HG03469 (cell line): ENCODE measurements at regions not wholly inside any gene's neighbourhood (a gene's known extent, or its start where the extent isn't known, plus 50 kb on each side); places are given as distances from the start of the nearest gene placed in this dataset.
"Not testable (repeated sequence)": the region's sequence is repeated elsewhere in the genome, so short reads cannot be mapped to it uniquely, and the experiment has no call there.

Source experiments
- ATAC-seq: cut with Tn5 transposase; IDR thresholded peaks from one replicate; pipeline ENCODE4 v1.9.1; 2021; ENCODE audit warnings: mild to moderate bottlenecking, moderate library complexity, moderate number of reproducible peaks; ENCODE audit not compliant: unreplicated experiment

DNA sequence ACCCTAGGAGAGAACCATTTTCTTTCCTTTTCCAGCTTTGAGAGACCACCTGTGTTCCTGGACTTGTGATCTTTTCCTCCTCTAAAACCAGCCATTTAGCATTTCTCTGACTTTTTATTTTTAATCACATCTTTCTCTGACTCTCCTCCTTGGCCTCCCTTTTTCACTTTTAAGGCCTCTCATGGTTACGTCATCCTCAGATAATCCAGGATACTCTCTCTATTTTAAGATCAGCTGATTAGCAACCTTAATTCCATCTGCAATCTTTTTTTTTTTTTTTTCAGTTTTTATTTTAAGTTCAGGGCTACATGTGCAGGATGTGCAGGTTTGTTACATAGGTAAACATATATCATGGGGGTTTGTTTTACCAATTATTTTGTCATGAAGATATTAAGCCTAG, 54.0 kb downstream of the RFPL4B start:
- no peak for ATAC-seq

GRCh38 chr6:112407101-112407590, 60.0 kb downstream of the RFPL4B start:
- ATAC-seq, result no peak

- no peak for ATAC-seq
Observed at GRCh38 chr6:112408522-112408921, 61.4 kb downstream of the RFPL4B start.

DNA sequence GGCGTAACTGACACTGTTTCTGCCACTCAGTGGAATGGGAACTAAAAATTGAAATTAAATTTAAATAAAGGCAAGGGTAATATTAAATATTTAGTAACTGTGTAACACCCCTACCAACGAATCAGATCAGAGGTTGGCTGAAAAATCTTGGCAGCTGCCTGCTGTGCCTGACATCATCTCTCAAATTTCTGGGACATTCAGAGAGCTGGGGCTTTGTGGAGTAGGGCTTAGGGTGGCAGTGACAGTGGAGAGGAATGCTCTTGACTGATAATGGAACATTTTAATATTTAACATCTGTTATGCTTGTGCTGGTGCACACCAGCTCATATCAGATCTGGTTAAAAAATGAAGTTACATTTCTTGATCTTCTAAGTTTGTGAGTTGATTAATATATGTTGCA, 62.2 kb downstream of the RFPL4B start:
- no peak for ATAC-seq

- no peak for ATAC-seq
Observed at GRCh38 chr6:112413780-112414179, 66.7 kb downstream of the RFPL4B start.

- ATAC-seq, result no peak
Observed at GRCh38 chr6:112415366-112415765, 68.2 kb downstream of the RFPL4B start.

DNA sequence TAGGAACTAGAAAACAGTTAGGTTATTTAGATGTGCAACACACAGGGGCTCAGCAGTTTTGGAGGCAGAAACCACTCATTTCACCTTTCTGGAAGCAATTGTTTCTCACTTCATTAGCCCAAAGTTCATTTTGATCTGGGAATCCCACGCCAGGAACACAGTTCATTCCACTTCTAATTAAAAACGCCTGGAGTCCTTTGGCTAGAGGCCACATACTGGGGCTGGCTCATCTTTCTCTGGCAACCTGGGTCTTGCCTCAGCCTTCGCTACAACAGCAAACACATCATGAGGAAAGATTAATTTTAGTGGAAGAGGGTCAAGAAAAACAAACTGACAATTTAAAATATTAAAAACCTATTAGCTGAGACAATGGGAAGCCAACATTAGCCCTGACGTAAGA, 69.7 kb downstream of the RFPL4B start:
- no peak for ATAC-seq

DNA sequence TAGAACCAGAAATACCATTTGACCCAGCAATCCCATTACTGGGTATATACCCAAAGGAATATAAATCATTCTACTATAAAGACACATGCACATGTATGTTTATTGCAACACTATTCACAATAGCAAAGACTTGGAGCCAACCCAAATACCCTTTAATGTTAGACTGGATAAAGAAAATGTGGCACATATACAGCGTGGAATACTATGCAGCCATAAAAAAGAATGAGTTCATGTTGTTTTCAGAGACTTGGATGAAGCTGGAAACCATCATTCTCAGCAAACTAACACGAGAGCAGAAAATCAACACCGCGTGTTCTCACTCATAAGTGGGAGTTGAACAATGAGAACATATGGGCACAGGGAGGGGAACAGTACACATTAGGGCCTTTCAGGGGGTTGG, 79.9 kb downstream of the RFPL4B start:
- ATAC-seq, result not testable (repeated sequence)

- no peak for ATAC-seq
Observed at GRCh38 chr6:112427499-112427898, 80.4 kb downstream of the RFPL4B start.

GRCh38 chr6:112428477-112428876, 81.3 kb downstream of the RFPL4B start:
- ATAC-seq, result no peak

DNA sequence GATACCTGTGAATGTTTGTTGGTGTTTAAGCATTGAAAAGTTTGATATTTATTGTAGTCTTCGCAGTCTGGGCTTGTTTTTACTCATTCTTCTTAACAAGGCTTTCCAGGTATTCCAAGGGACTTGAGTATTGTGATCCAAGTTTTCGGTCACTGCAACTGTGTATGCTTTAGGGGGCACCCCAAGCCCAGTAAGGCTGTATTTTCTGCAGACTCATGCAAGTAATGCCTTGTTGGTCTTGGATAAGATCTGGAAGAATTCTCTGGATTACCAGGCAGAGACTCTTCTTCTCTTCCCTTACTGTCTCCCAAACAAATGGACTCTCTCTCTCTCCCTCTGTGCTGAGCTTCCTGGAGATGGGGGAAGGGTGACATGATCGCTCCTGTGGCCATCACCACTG, 82.1 kb downstream of the RFPL4B start:
- no peak for ATAC-seq

DNA sequence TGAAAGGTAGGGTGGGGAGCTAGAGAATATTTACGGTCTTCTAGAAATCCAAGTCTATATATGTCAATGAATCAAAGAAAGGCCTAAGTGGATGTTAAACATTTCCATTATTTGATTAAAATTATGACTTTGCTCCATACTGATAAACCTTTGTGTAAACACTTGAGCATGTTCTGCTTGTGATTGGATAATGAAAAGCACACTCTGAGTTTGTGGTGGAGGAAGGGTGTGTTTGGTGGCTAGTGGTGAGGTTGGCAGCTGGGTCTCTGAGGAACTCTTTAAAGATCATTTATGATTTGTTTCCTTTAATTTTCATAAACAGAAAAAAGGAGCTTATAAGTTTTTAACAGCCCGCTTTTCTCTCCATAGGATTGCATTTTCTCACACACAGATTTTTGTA, 84.7 kb downstream of the RFPL4B start:
- no peak for ATAC-seq

DNA sequence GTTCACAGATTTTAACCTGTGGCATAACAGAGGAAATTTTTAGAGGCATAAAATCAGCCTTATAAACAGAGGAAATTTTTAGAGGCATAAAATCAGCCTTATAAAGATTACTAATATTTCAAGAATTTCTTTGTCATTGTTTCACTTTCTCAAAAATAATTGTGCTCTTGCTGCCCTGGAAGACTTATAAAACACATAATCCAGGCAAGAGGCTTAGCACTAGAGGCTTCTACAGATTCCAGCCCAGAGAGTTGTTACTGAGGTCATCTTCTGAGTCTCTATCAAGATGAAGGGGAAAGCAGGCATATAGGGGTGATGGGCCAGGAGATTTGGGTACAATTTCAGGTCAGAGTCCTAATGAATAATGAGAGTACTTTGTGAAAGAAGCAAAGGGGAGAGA, 85.7 kb downstream of the RFPL4B start:
- ATAC-seq, result no peak

GRCh38 chr6:112433457-112433856, 86.3 kb downstream of the RFPL4B start:
- no peak for ATAC-seq

DNA sequence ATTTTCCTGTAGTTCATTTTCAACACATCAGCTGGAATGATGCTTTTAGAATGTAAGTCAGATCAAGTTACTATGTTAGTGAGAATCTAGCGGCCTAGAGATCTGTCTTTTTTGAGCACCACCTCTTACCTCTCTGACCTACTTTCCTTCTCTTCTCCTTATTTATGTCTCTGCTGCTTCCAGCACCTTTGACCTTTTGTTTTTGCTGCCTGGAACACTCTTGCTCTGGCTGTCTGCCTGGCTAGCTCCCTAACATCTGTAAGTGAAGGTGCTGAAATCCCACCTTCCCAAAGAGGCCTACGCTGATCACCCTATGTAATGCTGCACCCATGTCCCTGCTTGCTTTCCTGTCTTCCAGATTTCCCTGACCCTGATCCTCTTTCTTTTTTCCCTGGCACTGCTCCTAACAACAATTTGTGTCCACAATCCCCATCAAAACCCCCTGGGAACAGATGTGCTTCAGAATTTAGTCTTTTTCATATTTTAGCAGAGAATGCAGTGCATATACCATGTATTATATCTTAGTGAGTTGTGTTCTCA, 87.8 kb downstream of the RFPL4B start:
- ATAC-seq, result no peak

DNA sequence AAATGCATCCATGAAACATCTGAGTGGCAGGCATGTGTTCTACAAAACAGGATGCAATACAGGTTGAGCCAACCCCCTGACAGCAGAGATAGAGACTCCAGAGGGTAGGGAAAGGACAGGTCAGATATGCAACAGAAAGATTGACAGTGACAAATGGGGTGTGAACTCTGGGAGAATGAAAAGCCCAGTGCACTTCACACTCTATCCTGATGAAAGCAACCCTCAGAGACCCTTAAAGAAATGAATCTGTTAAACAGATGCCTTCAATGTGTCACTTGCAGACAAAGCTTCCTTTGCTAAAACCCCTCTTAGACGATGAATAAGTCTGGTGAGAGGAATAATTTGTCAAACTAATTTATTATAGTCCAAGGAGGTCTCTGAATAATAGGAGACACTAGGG, 89.9 kb downstream of the RFPL4B start:
- no peak for ATAC-seq

- ATAC-seq, result no peak
Observed at GRCh38 chr6:112439010-112439409, 91.9 kb downstream of the RFPL4B start.

- ATAC-seq, result no peak
Observed at GRCh38 chr6:112439432-112439831, 92.3 kb downstream of the RFPL4B start.

DNA sequence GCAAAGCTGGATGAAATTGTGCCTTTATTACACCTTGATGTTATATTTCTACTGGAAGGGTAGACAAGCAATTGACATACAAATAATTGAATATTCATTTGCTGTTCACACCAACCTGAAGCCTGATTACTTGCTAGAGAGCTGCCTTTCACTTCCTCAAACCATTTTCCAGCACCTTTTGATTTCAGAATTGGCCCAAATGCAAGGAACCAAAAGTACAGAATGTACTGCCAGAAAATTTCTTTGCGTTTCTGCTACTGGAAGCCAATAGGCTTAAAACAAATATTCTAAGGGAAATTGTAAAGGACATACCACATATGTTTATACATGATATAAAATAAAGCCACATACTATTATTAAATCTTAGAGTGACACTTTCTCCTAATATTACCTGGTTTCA, 94.5 kb downstream of the RFPL4B start:
- ATAC-seq, result no peak

GRCh38 chr6:112443179-112444065, 96.3 kb downstream of the RFPL4B start:
- ATAC-seq, result no peak

GRCh38 chr6:112448786-112449185, 101.7 kb downstream of the RFPL4B start:
- ATAC-seq, result not testable (repeated sequence)

DNA sequence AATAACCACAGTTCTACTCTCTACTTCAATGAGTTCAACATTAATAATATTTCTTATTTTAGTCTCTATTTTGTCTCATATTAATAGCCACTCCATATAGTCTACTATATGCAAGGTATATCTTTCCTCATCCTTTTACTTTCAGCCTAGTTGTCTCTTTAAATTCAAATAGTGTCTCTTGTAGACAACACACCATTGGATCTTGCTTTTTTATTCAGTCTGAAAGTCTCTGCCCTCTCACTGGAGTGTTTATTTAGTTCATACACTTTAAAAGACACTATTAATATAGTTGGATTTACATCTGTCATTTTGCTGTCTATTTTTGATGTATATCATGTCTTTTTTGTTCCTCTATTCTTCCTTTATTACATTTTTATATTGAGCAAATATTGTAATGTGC, 103.5 kb downstream of the RFPL4B start:
- no peak for ATAC-seq
